HG03066 (cell line): ENCODE measurements at regions not wholly inside any gene's neighbourhood (a gene's known extent, or its start where the extent isn't known, plus 50 kb on each side); places are given as distances from the start of the nearest gene placed in this dataset.

ENCODE experiments used
- ATAC-seq: cut with Tn5 transposase; IDR thresholded peaks from one replicate; pipeline ENCODE4 v1.9.1; 2021; ENCODE audit warnings: low read depth; ENCODE audit not compliant: unreplicated experiment

DNA sequence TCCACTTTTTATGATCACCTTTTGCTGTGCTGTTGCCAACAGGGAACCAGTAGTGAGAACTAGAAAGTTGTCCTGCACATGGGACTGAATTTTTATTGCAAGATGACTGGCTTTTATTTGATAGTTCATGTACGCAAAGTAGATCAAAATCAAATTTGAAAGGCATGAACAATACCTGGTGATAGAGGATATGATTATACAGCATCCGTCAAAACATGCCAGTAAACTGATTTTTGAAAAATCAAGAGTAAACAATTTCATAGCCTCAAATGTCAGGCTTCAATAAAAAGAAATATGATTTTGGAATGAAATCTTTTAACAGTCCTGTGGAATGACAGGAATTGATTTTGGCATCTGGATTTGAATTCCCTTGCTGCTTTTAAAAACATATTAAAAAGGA, 219.6 kb upstream of the LRRN1 start:
- no peak for ATAC-seq

DNA sequence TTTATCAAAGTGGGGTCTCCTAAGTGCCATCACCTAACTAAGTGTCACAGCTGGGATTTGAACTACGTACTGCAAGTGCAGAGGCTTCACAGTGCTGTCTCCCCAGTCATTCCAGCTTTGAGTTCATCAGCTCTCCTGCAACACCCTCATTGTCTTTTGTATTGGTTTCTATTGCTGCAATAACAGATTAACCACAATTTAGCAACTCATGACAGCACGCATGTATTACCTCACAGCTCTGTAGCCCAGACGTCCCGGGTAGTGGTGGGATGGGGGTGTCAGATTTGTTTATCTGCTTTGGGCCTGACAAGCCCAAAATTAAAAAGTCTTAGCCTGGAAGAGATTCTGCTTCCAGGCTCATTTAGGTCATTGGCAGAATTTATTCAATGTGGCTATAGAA, 220.5 kb upstream of the LRRN1 start:
- ATAC-seq, result no peak

DNA sequence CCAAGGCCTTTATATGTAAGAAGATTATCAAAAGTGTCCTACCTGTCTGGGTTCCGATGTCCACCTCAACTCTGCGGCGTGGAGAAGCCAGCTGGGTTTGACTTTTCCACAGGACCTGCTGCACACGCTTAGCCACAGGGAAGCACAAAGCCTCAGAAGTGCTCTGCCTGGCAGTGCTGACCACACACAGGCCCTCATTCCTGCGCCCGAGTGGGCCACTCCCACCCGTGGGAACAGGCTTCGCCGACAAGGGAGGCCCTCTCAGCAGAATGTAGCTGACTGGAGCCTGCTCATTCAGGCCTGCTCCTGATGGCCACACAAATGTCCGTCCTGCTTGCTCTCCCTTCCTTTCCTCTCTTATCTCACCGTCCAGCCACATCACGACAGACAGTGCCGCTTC, 221.4 kb upstream of the LRRN1 start:
- no peak for ATAC-seq

DNA sequence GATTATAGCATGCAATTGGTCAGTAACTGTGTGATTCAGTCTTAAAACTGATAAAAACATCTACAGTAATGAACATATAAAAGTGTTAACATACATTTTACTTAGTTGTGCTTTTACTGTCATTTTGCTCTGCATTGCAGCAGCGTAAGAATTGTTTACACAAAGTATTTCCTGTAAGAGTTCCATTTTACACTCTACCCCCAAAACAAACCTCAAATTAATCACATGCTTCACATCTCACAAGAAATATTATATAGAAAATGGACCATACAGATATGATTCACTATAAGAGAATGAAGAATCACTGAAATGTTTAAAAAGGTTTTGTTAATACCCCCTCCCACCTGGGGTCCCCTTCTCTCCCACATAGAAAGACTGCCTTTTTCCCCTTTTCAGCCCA, 225.9 kb upstream of the LRRN1 start:
- no peak for ATAC-seq

DNA sequence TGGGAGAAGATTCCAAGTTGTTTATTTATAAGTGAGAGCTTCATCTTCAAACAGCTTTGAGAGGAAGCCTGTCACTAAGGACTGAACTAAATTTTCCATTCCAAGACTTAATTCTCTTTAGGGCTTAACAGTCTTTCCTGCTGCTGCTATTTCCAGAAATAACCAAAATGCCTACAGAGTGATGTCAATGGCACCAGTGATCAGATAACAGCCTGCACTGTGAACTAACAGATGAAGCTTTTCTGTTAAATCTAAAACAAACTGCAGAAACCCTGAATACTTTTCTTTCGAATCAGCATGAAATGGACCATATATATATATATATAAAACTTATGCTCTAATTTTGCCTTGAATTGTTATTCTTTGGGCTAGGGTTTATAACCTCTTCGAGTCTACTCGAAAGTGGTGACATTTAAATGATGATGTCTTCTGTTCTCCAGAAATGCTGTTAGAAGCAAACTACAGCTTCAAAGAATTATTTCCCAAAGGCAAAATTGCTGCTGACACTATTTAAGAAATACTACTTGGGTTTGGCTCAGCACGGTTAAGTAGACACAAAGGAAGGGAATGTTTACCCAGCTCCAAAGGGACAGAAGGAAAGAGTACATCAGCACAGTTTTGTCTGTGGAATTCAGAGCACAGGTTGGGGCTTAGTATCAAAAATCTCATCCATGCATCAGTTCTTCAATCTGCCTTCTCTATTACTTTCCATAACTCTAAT, 238.5 kb upstream of the LRRN1 start:
- ATAC-seq, result no peak

DNA sequence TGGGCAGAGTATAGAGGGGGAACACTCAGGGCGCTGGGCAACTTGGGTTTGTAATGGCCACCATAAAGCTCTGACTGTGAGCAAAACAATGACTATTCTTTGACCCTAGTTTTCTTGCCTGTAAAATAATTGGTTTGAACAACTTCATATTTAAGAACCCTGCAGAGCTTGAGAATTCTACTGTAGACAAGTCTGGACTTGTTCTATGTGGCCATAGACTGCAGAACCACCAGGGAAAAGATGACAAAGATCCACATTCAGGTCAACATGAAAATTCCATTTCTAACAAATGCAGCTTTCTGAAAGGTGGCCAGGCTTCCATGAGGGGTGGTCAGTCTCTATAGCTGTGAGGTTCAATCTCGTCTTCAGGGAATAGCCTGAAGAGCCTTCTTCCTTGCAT, 239.4 kb upstream of the LRRN1 start:
- ATAC-seq, result no peak

DNA sequence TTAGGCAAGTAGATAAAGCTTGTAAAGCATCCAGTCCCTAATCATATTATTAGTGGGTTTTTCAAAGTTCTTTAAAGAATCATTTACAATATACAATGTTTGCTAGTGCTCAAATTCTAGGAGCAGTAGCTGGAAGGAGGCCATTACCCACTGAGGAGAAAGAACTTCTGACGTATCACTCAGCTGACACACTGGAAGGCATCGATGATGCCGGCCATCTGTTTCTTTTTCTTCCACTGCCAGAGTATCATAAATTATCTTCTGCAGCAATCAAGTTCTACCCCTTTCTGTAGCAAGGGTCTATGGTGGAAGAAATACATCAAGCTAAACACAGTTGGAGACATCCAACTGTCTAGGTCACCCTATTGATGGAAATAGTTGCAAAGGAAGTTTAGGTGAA, 243.2 kb upstream of the LRRN1 start:
- no peak for ATAC-seq

DNA sequence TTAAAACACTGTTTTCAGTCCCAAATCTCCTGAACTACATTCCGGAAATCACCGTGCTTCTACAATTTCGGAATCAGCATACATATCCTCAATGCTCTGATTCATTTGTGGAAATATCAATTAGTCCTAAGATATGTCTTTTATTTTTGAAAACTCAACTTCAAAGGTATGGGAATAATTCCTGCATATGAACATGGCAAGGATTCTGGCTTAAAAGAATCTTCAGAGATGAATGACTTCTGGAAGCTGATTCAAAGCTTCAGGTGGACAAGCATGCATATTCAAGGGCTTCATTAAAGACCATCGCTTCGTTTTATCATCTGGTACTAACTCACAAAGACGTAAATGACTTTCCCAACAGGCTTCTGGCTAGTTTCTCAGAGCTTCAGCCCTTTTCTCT, 246.0 kb upstream of the LRRN1 start:
- ATAC-seq, result no peak

DNA sequence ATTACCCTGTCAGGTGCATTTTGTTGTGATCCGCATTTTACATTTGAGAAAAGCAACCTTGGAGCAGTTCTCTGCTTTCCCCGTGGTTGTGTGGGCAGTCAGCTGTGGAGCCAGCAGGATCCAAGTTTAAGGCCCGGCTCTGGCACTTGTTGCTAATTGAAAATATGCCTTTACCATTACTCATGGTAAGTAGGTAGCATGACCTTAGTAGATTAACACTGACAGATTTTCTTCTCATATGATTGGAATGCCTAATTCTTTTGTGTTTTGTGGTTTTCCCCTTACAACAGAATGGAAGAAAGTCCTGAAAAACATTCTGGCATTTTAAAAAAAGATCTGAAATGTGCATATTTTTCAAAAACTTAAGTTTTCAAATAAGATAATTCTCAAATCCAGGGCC, 246.5 kb upstream of the LRRN1 start:
- ATAC-seq, result no peak

DNA sequence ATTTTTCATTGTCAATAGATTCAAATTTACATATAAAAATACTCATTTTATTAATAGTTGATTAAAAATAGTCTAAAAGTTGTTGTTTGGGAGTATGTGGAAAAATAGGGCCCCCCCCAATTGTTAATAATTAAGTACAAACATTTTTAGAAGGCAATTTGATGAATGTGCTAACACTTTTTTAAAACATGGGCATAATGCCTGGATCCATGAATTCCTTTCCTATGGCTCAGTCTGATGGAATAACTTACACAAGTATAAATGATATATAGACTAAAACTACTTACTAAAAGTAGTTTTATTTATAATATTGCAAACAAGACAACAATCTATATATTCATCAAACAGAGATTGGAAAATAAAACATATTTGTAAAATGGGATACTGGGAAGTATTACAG, 247.2 kb upstream of the LRRN1 start:
- ATAC-seq, result no peak

DNA sequence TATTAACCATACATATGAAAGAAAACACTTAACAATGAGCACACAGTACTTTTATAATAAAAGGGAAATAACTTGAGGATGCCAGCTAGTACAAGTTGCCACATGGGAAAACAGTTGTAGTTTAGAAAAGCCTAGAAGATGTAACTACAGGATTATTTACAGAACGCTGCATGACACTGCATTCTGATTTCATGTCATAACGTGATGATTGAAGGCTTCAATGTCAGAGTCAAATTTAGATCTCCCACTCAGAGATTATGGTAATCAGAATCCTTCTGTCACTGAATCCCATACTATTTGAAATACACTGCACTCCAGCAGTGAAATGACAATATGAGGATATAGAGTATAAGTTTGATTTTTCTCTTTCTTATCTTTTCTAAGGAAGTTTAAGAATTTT, 253.9 kb upstream of the LRRN1 start:
- ATAC-seq, result no peak

DNA sequence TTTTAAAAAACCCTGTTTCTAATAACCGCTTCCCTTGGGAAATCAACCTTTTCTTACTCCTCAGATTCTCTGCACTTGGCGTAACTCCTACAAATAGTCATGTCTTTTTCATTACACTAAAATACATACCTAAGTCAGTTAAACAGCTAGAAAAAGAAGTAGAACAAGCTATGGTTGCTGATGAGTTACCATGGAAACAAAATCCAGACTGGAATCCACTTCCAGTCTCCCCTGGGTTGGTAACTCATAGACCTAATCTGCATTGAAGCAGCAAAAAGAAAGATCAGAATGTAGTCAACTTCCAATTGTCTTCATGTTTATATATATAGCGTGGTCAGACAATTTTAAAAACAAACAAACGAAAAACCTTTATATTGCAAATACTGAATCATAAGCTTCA, 260.8 kb upstream of the LRRN1 start:
- ATAC-seq, result no peak

DNA sequence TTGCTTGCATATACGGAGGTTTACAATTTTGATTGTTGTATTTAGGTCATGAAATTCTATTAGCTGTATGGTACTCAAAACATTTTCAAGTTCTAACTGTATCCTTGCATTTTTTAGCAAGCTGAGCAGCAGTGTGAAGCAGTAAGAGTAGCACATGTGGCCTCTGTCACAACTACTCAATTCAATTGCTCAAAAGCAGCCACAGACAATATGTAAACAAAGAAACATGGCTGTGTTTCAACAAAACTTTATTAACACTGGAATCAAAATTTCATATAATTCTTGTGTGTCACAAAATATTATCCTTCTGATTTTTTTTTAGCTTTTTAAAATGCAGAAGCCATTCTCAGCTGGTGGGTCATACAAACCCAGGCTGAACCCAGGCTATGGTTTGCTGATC, 266.7 kb upstream of the LRRN1 start:
- ATAC-seq, result no peak

DNA sequence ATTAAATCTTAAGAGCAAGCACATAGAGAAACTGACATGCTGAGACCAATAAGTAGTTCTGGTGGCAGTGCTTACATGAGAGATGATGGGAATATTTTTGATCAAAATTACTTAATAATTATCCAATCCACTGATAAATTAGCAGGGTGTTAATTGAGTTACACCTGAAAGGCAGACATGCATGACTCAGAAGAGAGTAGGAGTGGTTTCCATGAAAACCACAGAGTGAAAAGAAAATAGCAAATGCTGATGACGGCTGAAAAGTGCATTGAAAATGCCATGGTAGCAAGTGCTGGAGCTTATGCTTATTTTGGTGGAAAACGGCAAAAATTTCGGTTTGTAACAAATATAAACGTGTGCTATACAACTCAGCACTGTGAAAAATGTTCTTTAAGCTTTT, 267.8 kb upstream of the LRRN1 start:
- no peak for ATAC-seq

DNA sequence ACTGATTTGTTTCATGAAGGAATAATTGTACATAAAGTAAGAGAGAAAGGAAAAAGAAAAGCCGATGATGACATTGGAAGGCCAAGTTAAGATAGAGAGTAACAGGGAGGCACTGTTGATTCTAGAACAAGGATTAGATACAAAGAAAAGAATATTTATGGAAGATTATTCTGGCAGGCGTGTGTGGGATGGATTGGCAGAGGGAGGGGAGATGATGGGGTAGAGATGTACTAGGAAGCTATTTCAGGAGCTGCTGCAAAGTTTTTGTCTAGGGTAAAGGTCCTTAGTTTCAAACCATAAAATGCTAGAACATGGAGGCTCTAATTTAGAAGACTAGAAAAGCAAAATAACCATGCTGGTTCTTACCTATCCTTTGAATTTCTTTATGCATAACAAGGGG, 280.0 kb upstream of the LRRN1 start:
- no peak for ATAC-seq

DNA sequence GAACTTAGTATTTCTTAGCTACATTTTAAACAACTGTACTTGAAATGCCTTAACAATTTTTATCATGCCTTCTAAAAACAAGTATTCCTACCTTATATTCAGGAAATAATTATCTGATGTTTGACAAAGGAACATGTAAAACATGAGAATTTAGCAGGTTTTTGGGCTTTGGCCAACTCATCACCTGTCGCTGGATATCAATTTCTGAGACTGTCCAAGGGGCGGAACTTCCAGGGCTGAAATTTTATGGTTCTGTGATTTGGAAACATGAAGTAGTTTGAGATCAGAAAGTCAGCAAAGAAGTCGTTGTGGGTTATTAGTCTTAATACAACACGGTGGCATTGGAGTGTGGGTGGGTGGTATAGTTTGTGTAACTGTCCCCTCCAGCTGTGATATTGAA, 282.2 kb upstream of the LRRN1 start:
- no peak for ATAC-seq

DNA sequence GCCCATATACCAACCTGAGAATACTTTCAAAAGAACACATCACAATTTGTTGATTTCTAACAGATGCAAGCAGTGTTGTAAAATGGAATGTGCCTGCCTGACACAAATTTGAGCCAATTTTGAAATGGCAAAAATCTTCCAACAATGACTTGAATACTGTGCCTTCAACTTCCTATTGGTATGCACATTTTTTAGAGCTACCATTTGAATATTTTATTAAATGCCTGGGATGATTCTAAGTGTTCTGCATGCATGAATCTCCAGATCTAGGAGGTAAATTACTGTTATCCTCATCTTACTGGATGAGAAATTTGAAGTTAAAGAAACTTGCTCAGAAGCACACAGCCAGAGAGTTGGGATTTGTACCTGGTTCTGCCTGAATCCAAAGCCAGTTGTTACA, 282.8 kb upstream of the LRRN1 start:
- ATAC-seq, result no peak

DNA sequence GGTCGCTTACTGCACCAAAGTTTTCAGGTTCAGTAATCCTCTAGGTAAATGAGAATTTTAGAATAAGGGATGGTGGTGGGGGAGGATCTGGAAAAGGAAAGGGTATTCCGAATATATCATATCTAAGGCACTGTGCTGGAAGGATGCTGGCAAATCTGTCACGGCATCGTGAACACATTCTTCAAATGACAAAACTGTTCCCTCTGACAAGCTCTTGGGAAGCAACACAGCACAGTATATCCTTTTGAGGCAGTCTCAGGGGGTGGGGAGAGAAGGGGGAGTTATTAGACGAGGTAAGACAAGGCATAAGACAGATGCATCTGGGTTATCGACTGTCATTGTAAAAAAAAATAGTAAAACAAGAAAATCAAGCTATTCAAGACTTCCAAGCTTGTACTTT, 289.6 kb upstream of the LRRN1 start:
- no peak for ATAC-seq

DNA sequence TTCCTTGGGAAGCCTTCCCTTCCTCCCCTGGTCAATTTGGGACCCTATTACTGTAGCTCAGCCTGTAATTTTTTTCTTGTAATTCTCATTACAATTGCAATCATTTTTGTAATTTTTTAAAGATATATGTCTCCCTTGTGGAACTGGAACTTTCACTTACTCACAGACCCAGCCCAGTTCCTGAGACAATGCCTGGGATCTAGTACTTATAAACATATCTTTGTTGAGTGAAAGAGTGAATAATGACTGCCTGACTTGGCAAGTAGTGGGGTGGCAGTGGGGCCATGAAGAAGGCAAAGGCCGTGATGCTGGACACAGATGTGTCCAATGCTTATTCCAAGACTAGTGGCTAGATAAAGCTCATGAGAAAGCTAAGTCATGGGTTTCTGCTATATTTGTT, 294.5 kb upstream of the LRRN1 start:
- ATAC-seq, result no peak

DNA sequence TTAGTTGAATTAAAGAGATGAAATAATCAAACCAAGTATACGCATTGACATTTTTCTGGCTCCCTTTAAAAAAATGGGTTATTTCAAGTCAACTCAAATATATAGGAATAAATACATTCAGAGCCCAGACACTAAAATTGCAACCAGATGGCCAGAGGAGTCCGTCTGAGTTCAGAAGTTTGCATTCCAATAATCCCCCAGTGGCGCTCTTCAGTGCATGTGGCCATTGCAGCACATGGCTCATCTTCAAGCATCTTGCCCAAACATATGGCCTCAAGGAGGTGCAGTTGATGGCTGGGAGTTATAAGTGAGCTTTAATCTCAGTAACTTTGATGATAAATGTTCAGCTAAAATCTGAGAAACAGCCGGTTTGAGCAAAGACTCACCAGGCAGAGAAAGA, 295.8 kb upstream of the LRRN1 start:
- ATAC-seq, result no peak

DNA sequence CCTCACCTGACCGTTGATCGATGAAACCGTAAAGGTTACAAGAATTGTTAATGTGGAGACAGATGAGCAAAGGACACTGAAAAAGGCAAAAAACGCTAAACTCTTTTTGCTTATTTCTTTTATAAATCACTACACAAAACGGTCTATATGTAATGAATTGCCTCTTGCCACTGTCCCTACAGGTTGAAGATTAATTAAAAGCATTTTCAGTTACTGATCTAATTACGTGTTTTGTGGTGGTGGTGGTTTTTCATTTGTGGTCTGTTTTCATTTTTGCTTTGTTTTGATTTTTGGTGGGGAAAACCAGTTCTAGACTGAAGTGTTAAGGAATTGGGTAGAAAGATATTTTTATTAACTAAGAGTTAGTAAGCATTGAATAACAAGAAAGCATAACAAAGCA, 299.2 kb upstream of the LRRN1 start:
- no peak for ATAC-seq

DNA sequence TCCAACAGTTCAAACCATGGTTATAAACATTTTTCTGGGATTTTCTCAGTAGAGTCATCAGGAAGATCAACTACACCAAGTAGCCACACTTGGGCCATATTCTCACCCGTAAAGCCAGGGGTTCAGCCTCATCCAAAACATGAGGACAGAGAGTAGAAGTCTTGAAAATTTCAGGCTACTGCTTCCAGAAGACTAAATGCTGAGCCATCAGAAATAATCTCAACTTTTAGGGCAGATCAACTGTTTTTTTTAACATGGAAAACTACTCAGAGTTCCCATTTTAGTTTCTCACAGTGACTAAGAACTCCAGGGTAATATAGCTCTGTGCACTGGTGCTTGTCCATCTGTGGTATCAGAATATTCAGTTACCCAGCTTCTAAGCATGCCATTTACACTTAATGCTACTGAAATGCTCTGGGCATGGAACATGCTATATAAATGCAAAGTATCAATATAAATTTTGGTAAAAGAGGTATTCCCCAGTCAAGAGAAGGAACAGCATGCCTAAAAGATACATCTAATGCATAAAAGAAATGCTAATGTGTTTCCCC, 300.1 kb upstream of the LRRN1 start:
- ATAC-seq, result no peak

DNA sequence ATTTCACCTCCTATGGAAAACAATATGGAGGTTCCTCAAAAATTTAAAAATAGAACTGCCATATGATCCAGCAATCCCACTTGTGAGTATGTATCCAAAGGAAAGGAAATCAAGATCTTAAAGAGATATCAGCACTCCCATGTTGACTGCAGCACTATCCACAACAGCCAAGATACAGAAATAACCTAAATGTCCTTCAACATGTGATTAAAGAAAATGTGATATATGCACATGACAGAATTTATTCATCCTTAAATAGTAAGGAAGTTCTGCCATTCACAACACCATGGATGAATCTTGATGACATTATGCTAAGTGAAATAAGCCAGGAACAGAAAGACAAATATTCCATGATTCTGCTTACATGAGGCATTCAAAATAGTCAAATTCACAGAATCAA, 303.6 kb upstream of the LRRN1 start:
- ATAC-seq, result no peak
